Esophagus squamous epithelium (tissue), 5 donors: ENCODE measurements at regions not wholly inside any gene's neighbourhood (a gene's known extent, or its start where the extent isn't known, plus 50 kb on each side); places are given as distances from the start of the nearest gene placed in this dataset.

Experiments used
- DNase-seq: peaks from one replicate; lab custom pipeline; 2025; lab: John Stamatoyannopoulos, UW
- H3K27ac ChIP-seq, 4 donors: fragments of 200-600 bp; sonication (generic); one replicate each; pipeline ENCODE4 v1.5.1; 2016 to 2019; ENCODE audit warnings: mild to moderate bottlenecking in 1 of 4
- H3K27me3 ChIP-seq, 4 donors: fragments of 200-600 bp; sonication (generic); 1 replicate in 3 of 4; 2 replicates in 1 of 4; pipeline versions ENCODE4 v1.5.1 to v1.6.0; 2017 to 2021; ENCODE audit warnings: antibody characterized with exemption in 1 of 4
- H3K36me3 ChIP-seq, 3 donors: fragments of 200-600 bp; sonication (generic); one replicate each; pipeline ENCODE4 v1.5.1; 2016 to 2019
- H3K4me1 ChIP-seq, 3 donors: fragments of 200-600 bp; sonication (generic); one replicate each; pipeline ENCODE4 v1.5.1; 2017 to 2019
- H3K4me3 ChIP-seq, 4 donors: fragments of 200-600 bp; sonication (generic); 1 replicate in 3 of 4; 2 replicates in 1 of 4; pipeline ENCODE4 v1.5.1; 2016 to 2019; ENCODE audit warnings: mild to moderate bottlenecking in 2 of 4, moderate library complexity in 1 of 4
- H3K9me3 ChIP-seq, 3 donors: fragments of 200-600 bp; sonication (generic); one replicate each; pipeline ENCODE4 v1.5.1; 2016 to 2019
- CTCF ChIP-seq, 6 experiments: fragments of 450-650 bp in 4 of 6; fragments of 200-600 bp in 2 of 6; sonication (generic) in 2 of 6; IDR thresholded peaks; one replicate each; pipeline ENCODE4 v1.5.1; 2016 to 2019; ENCODE audit warnings: antibody characterized with exemption in 6 of 6, mild to moderate bottlenecking in 4 of 6, moderate library complexity in 4 of 6
- POLR2A ChIP-seq, 4 donors: fragments of 450-650 bp; IDR thresholded peaks; one replicate each; pipeline ENCODE4 v1.6.1; 2017; ENCODE audit warnings: antibody characterized with exemption in 4 of 4, mild to moderate bottlenecking in 4 of 4, moderate library complexity in 3 of 4
- WGBS, 2 donors: methylation state at CpG; one replicate each; pipeline ENCODE4 v1.1.5; 2018; 5-methylcytosine and 5-hydroxymethylcytosine counted together
- intact Hi-C: fragments of 100-400 bp; cut with DNase I; formaldehyde crosslinking; loops from one replicate; pipeline ENCODE4 v1.15.0; 2022
- donor health status: DM: yes; HTN: yes; CAD: no.

GRCh38 chr21:41602531-41602930, 94.6 kb upstream of the TMPRSS2 start:
- Histone ChIP-seq H3K36me3 (no peaks in the 10 kb centered on the region), H3K27ac (no peak overlapping the region), H3K4me3 (no peak overlapping the region), H3K27me3 (peaks cover 0 to 30% (median 0%) of the 10 kb centered on the region in 4 donors), H3K9me3 (no peaks in the 10 kb centered on the region), H3K4me1 (peaks cover 5 to 36% (median 9%) of the 10 kb centered on the region in 3 donors)
- intact Hi-C loops = no loop called here
- 78 to 97% methylated on average over 6 to 8 of the region's 14 CpGs for WGBS, 2 donors
- no peak for DNase-seq
- TF ChIP-seq CTCF (IDR thresholded peaks at IDR 0.05) (no peak), POLR2A (IDR thresholded peaks at IDR 0.05) (no peak)

- Histone ChIP-seq H3K4me3 (no peak overlapping the region), H3K4me1 (peaks cover 5 to 36% (median 9%) of the 10 kb centered on the region in 3 donors), H3K9me3 (no peaks in the 10 kb centered on the region), H3K27me3 (peaks cover 0 to 23% (median 0%) of the 10 kb centered on the region in 4 donors), H3K36me3 (no peaks in the 10 kb centered on the region), H3K27ac (no peak overlapping the region)
- 22 to 27% methylated on average over 7 to 9 of the region's 11 CpGs for WGBS, 2 donors
- intact Hi-C loops = no loop called here
- TF ChIP-seq POLR2A (IDR thresholded peaks at IDR 0.05) = no peak
- TF ChIP-seq CTCF (IDR thresholded peaks at IDR 0.05) = no peak
- no peak for DNase-seq
Observed at GRCh38 chr21:41601573-41602368, 93.8 kb upstream of the TMPRSS2 start.

- 20 to 75% methylated on average over 1 to 10 of the region's 10 CpGs for WGBS, 2 donors
- H3K4me3 ChIP-seq = no peak overlapping the region
- no peaks in the 10 kb centered on the region for H3K36me3 ChIP-seq
- H3K4me1 ChIP-seq = peaks cover 2 to 30% (median 9%) of the 10 kb centered on the region in 3 donors
- H3K27ac ChIP-seq = no peak overlapping the region
- no peak for DNase-seq
- H3K9me3 ChIP-seq = no peaks in the 10 kb centered on the region
- intact Hi-C loops = no loop called here
- TF ChIP-seq CTCF (IDR thresholded peaks at IDR 0.05) (no peak), POLR2A (IDR thresholded peaks at IDR 0.05) (no peak)
- peaks cover 0 to 23% (median 0%) of the 10 kb centered on the region in 4 donors for H3K27me3 ChIP-seq
Observed at GRCh38 chr21:41600961-41601572, 93.1 kb upstream of the TMPRSS2 start.

GRCh38 chr21:41600556-41600955, 92.6 kb upstream of the TMPRSS2 start:
- Histone ChIP-seq H3K4me3 (no peak overlapping the region), H3K27ac (no peak overlapping the region), H3K27me3 (peaks cover 0 to 22% (median 0%) of the 10 kb centered on the region in 4 donors), H3K9me3 (no peaks in the 10 kb centered on the region), H3K36me3 (no peaks in the 10 kb centered on the region), H3K4me1 (peaks cover 0 to 25% (median 9%) of the 10 kb centered on the region in 3 donors)
- TF ChIP-seq POLR2A (IDR thresholded peaks at IDR 0.05) = no peak
- TF ChIP-seq CTCF (IDR thresholded peaks at IDR 0.05) = no peak
- WGBS, 2 donors = 92 to 95% methylated on average over 2 to 9 of the region's 9 CpGs
- no peak for DNase-seq
- intact Hi-C loops = no loop called here

GRCh38 chr21:41600116-41600515, 92.2 kb upstream of the TMPRSS2 start:
- intact Hi-C loops = no loop called here
- WGBS, 2 donors = 80 to 88% methylated on average over 1 to 7 of the region's 7 CpGs
- TF ChIP-seq CTCF (IDR thresholded peaks at IDR 0.05) = no peak
- no peak for TF ChIP-seq POLR2A (IDR thresholded peaks at IDR 0.05)
- Histone ChIP-seq H3K9me3 (no peaks in the 10 kb centered on the region), H3K36me3 (no peaks in the 10 kb centered on the region), H3K4me1 (peaks cover 0 to 21% (median 9%) of the 10 kb centered on the region in 3 donors), H3K4me3 (no peak overlapping the region), H3K27ac (no peak overlapping the region), H3K27me3 (peaks cover 0 to 17% (median 0%) of the 10 kb centered on the region in 4 donors)
- DNase-seq = no peak
